Fibroblast of skin of scalp (primary cell): ENCODE measurements at regions not wholly inside any gene's neighbourhood (a gene's known extent, or its start where the extent isn't known, plus 50 kb on each side); places are given as distances from the start of the nearest gene placed in this dataset.

Source experiments
- DNase-seq: peaks from one replicate; pipeline ENCODE4 v3.0.0-alpha.2; 2013

DNA sequence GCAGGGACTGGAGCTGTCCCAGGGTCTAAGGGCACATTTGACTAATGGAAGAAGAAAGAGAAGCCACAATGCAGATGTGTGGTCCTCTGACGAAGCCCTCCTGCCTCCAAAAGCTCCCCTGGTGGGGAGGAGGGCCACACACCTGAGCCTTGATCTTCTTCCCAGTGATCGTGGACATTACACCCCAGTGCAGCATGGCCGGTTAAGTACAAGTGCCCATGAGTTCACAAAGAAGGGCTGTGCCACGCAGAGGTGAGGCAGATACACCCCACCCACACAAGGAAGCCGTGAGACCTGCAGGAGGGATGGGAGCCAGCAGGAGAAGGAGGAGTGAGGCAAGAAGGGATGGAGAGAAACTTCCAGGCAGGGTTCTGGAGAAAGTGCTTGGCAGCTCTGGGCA is 199.0 kb upstream of the MVB12B start:
- no peak for DNase-seq

DNA sequence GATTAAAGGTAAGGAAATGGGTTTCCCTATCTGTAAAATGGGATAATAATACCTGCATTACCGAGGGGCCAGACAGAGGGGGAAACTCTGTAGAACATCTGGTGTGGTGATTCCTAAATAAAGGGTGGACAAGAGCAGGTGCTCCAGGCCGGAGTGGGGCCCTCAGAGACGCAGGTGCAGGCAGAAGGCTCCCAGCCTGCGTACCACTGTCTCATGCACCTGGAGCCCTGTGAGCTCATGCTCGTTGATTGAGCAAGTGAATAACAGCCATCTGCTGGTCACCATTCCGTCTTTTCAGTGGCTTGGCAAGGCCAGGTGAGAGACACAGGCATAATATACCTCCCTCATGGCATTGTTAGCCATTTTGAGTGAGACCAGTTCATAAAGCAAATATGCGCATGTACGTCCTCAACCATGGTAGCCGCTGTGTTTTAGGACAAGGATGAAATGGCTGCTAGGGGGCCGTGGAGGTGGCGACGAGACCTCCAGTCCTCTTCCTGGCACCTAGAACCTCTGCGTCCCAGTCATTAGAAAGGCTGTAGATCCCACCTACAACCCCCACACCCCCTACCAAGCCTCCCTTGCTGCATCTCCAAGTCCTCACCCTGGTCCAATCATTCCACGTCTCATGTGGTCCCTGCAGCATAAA is 198.0 kb upstream of the MVB12B start:
- DNase-seq = no peak

DNA sequence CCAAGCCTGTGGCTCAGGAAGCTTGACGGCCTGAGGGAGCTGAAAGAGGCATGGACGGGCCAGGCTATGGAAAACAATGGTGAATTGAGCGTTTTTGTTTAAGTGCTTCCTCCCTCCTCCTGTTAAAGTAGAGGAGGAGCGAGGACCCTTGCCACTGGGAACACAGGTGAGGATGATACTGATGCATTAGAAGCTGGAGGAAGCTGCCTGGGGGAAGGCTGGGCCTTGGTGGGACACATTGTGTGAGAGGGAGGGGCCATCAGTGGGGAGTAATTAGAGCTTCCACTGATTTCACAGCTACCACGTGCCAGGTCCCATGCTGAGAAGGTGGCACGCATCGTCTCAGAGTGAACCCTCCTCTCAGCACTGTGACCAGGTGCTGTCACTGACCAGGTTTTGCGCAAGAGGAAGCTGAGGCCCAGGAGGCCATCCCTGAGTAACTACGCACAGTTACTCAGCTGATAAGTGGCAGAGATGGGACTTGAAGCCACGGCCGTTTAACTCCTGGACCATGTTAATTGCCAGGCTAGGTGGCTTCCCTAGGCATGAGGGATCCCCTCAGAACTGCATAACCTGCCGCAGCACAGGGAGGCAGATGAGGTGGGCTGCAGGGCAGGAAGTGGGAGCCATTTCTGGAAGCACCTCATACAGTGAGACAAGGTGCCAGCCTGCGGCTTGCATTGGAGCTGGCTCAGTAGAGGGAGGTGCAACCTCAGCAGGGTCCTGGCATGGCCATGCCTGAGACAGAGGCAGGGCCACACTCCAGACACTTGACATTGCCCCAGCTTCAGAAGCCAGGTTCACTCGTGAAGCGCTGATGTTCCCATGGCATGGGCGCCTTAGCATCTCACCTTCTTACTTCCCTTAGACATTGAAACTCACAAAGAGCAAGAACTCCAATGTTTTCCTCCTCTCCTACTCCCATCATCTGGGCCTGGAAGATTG is 195.3 kb upstream of the MVB12B start:
- no peak for DNase-seq

DNA sequence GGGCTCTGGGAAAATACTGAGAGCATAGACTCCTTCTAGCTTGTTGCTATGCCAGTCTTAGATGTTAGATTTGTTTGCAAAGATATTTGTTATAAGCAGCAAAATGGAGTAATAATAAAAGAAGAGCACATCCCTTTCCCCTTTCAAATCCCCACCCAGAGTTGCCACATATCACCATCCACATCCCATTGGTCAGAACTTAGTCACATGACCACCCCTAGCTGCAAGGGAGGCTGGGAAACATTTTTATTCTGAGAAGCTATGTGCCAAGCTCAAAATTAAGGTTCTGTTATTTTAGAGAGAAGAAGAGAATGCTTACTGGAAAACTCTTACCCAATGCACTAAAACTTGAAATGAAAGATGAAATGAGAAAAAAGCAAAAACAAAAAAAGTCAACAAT is 193.9 kb upstream of the MVB12B start:
- no peak for DNase-seq

DNA sequence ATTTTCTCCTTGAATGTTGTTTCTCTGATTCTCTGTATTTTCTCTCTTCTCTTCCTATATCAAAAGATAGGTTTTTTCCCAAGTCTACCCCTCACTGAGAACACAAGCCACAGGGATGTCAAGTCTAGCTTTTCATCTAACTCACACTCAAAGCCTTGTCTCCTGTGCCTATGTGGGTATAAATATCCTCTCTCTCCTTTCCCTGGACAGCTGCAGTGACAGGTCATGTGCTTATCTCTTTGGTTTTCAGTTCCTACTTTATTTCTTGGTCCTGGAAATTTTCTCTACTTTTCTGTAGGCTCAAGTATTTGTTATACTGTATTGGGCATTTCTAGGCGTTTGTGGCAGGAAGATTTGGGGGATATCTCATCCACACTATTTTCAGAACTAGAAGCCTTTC is 182.4 kb upstream of the MVB12B start:
- no peak for DNase-seq

DNA sequence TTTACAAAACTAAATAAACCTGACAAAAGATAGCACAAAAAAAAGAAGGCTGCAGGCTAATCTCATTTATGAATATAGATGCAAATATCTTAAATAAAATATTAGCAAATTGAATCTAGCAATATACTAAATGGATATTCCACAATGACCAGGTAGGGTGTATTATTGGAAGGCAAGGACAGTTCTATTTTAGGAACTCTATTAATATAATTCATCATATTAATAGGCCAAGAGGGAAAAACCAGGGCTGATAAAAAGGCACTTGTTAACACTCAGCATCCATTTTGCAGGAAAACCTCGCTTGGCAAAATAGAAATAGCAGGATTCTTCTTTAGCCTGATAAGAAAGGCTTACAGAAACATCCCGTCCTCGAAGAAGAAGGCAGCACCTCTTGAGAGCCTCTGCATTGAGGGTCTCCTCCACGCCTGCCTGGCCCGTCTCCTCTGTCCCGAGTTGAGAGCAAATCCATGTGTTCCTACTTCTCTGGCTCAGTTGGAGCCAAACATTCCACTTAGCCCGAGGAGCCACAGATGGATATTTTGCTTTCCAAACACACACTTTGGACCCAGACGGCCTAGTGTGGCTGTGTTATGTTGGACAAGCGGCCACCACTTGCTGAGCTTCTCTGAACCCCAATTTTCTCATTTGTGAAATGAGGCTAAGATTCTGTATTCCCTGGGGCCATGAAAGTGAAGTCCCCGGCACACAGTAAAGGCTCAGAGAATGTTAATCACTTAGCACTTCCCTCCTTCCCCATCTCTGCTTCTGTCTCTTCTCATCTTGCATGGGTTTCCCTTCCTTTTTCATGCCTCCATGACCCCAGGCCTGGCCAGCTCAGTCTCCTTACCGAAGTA is 181.8 kb upstream of the MVB12B start:
- no peak for DNase-seq

DNA sequence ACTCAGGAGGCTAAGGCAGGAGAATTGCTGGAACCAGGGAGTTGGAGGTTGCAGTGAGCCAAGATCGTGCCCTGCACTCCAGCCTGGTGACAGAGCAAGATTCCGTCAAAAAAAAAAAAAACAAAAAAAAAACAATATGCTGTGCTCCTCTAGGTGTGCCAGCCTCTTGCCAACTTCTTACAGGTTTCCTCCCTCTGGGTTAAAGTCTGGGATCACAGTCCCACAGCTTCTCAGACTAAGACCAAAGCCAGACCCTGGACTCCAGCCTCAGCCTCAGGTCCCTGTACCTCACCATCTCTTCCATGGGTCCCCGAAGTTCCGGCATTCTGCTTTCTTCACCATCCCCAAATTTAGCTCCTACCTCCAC is 180.8 kb upstream of the MVB12B start:
- no peak for DNase-seq

DNA sequence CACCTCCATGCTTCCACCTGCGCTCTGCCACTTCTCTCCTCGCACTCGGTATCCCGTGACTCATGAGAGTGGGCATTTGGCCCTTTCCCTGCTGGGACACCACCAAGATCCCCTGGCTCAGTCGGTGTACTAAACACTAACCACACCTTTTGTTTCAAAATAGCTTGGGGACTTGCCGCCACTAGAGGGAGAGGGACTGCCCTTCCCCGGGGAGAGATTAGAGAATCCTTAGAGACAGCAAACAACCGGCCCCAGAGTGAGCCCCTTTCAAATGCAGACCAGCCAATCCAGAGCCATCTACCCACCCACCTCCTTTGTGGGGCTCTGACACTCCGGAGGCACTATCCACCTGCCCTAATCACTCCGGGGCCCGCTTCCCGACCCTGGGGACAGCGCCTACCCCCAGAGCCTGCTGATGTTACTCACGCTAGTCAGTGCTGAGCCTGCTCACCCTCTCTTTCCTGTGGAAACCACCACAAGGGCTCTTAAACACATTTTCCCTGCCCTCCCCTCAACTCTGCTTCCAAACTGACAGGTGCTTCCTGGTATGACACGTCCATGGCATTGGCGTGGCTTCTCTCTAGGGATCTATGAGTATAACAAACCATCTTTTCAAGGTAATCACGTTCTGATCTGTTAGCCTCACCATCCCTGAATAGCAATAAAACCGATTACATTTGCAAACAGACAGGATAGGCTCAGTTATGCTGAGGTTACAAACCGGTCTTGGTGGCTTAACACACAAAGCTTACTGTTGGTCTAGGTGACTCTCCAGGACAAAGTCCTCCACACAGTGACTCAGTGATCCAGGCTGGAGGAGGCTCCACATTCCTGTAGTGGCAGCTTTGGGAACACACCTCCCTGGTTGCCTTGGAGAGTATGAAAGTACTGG is 180.1 kb upstream of the MVB12B start:
- no peak for DNase-seq

DNA sequence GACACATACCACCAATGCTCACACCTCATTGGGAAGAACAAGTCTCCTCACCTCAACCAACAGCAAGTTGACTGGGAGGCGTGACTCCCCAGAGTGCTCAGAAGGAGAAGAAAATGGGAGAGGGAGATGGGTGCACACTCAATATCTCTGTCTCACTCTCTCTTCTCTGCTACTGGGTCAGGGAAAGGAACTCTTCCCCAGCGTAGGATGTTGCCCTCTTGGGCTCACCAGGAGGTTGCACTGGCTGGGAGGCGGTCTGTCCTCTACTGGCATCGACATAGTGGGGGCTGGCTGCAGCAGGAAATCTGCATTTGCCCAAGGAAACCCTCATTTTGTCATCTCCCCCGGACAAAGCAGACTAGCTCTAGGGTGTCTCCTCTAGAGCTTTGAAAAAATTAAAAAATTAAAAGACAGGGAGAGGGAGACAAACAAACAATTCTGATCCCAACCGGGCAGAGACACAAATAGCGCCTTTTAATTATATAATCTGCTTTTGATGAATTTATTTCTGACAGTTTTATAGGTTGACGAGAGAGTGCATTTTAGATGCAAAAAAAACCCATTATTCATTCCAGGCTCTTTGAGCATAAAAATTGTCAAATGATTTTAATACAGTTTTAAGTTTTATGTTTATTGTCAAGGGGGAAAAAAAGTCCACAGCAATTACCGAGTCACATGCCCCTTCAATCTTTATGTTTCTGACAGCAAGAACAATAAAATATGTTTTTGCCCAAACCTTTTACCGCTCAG is 179.3 kb upstream of the MVB12B start:
- DNase-seq = no peak

DNA sequence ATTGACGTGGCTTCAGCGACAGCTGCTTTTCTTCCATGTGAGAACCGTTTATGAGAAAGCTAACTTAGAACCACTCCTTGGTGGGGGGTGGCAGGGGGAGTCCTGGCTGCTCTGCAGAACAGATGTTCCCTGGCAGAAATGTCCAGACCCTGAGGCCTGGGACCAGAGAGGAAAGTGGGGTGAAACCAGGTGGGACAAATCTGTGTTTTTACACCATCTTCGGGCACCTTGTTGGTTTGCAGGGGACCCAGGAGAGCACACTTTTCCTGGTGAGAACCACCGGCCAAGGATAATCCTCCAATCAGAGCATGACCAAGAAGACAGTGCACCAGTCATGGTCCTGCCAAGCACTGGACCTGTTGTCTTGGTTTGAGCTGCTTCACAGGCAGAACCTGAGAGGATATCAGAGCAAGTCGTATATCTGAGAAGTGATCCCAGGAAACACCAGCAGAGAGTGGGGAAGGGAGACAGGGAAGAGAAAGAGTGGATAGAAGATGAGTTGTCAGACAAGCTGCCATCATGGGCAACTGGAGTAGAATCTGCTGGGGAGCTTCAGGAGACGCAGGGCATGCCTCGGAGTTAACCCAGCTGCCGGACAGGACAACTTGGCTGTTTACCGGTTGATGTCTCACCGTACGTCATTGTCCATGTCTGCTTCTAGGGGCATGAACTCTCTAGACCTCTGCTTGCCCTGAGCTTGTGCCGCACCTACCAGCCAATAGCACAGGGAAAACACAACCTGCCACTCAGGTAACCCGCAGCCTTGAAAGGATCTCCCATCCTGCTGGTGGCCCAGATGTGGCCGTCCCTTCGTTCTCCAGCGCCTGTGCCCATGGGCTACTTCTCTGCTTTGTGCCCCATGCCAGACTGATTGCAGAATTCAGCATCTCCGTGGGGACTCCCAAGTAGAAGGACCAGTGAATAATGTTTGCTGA is 178.4 kb upstream of the MVB12B start:
- DNase-seq = no peak

DNA sequence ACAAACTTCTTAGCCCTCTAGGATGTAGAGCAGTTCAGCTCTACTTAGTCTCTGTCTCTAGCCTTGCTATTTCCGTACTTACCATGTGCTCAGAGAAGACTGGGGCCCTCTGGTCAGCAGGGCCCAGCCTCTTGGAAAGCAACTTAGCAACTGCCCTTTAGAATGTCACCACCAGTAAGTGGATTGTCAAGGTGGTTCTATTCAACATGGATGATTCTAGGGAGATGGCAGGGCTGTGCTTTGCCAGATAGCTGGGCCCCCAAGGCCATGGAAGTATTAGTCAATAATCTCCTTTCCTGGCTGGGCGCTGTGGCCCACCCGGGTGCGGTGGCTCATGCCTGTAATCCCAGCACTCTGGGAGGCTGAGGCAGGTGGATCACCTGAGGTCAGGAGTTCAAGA is 177.6 kb upstream of the MVB12B start:
- DNase-seq = no peak

DNA sequence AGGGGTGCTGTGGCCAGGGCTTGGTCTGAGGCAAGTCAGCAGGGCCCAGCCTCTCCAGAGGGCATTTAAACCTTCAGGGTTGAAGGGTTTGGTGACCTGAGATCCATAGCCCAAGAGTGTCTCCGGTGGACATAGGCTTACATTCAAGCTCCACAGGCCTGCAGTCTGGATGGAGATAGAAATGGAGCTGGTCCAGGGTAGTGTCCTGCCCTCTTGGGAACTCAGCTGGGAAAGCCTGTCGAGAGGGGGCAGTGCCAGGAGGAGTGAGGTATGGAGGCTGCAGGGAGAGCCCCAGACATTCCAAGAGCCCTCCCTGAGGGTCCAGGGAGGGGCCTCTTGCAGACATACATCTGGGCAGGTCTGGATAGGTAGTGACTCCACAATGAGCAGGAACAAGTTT is 177.0 kb upstream of the MVB12B start:
- DNase-seq = no peak

DNA sequence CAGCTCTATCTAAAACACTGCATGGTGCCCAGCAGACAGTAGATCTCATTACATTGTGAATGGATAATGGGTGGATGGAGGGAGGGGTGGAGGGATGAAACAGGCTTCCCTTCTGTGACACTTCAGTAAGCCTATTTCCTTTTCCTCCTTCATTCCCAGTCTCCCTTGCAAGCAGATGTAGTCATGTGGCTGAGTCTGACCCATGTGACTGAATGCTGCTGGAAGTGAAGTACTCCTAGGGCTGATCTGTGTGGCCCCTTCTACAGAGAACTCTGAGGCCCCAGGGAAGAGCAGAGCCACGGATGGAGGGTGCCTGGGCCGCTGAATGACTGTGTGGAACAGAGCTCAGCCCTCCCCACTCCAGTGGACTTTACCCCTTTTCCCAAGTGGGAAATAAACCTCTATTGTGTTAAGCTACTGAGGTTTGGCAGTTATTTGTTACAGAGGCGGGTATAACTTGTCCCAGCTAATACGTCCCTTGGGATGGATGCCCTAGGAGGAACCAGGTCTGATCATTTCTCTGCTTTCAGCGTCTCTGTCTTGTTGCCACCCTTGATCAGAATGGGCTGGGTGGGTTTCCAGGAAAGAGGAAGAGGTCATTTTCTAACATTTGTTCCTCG is 176.1 kb upstream of the MVB12B start:
- DNase-seq = no peak

DNA sequence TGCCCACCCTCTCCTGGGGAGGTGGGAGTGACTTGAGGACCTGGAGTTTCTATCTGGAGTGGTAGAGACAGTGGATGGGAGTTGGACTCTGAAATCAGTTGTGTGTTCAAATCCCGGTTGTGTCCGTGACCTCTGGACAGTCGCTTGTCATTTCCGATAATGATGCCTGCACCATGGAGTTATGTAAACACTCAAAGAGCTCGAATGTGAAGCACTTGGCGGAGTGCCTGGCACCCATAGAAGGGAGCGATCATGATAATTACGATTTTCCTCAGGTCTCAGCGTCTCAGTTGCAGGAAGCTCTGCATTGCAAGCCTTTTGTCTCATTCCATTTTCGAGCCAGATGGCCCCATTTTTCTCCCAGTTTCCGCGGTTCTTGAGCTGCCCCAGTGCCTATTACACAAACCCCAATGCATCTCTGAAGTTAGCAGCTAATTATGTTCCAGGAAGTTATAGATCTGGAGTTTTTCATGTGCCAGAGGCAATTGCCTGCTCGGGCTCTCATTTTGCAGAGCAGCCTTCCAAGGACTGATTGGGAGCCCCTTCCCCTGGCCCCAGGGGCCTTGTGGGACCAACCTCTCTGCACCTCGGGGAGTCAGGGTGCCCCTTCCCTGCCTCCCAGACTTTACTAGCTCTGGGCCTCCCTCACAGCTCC is 175.5 kb upstream of the MVB12B start:
- DNase-seq = no peak

DNA sequence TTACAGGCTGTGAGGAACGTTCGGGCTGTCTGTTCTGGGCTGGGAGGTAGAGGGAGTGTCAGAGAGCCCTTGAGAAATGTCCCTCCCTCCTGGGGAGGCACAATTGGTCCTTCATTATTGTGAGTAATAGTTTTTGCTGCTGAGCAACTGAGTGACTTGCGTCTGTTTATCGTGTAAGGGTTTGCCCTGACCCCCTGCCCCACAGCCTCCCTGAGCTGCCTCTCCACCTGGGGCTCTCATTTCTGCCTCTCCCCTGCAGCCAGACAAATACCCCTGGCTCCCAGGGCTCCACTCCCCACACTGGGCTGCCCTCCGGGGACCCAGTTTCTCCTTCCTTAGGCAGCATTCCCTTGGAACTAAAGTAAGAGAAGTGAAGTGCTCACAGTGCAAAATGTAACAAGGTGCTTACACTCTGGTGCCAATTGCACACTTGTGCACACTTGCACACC is 174.9 kb upstream of the MVB12B start:
- no peak for DNase-seq

DNA sequence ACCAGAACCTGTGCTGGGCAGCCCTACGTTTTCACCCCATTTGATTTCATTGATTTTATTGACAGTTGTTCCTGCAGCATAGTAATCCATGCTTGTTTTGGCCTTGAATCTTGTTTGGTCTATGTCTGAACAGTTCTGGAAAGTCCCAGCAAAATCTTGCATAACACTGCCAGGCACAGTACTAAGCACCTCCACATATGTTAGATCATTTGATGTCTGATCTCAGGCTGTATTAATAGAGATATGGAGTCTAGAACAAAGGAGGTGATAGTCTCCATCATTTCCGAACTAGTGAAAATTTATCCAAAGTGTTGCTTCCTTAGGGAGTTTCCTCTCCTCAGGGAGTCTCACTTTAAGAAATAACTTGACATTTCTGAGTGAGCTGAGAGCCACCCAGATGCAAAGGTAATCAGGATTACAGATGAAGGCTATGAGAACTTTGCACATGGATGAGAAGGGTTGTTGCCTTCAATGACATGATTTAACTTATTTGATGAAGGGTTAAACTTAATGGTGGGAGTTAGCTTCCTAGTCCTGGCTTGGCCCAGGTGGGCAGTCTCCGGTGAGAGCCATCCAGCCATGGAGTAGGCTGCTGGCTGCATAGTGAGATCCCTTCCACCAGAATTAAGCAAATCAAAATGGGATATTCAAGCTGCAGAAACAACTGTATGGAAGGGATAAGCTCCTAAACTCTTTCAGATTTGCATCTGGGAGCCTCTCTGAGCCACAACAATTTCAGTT is 173.8 kb upstream of the MVB12B start:
- no peak for DNase-seq

DNA sequence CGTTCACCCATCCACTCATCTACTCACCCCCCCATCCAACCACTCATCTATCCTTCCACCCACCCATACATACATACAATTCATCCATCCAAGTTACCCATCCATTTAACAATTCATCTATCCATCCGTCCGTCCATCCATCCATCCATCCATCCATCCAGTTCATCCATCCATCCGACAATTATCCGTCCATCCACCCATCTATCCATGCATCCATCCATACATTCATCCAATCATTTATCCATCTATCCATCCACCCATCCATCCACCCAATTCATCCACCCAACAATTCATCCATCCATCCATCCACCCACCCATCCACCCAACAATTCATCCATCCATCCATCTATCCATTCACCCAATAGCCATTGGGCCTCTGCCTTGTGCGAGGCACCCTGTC is 173.2 kb upstream of the MVB12B start:
- DNase-seq = no peak

DNA sequence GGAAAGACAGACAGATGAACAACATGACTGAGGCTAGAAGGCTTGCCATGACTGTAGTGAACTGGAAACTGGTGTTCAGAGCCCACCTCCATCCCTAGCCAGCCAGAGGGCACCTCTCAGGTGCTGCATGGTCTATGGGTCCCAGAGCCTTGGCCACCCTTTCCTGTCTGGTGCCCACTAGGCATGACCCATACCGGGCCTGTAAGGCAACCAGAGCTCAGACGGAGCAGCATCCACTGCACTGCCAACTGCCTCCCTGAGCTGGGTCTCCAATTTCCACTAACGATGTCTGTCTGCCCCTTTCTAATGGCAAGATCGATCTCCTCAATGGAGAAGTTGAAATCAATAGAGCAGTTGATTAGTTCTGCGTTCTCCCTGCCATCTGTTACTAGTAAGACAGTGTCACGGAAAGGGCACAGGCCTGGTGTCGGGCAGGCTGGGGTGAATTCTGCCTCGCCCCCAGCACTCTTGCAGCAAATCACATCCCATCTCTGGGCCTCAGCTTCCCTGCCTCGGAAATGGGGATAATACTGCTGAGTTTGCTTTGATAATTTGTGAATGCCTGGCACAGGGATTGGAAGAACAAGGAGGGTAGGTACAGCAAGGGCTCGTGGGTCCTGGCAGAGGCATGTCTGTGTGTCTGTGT is 172.3 kb upstream of the MVB12B start:
- no peak for DNase-seq
